BLaER1 (cell line): ENCODE measurements at regions not wholly inside any gene's neighbourhood (a gene's known extent, or its start where the extent isn't known, plus 50 kb on each side); places are given as distances from the start of the nearest gene placed in this dataset.
"Not testable (repeated sequence)": the region's sequence is repeated elsewhere in the genome, so short reads cannot be mapped to it uniquely, and the experiment has no call there.

Source experiments
- H3K27ac ChIP-seq: shearing (Covaris generic); formaldehyde crosslinking; 2 replicates; pipeline ENCODE4 v1.8.1; 2022
- H3K27me3 ChIP-seq: shearing (Covaris generic); formaldehyde crosslinking; 2 replicates; pipeline ENCODE4 v1.8.1; 2022
- H3K36me3 ChIP-seq: shearing (Covaris generic); formaldehyde crosslinking; 2 replicates; pipeline ENCODE4 v1.8.1; 2022
- H3K4me1 ChIP-seq: shearing (Covaris generic); formaldehyde crosslinking; 2 replicates; pipeline ENCODE4 v1.8.1; 2022
- H3K4me2 ChIP-seq: shearing (Covaris generic); formaldehyde crosslinking; 2 replicates; pipeline ENCODE4 v1.8.1; 2022
- H3K4me3 ChIP-seq: shearing (Covaris generic); formaldehyde crosslinking; 2 replicates; pipeline ENCODE4 v1.8.1; 2022
- H3K9ac ChIP-seq: shearing (Covaris generic); formaldehyde crosslinking; 2 replicates; pipeline ENCODE4 v1.8.1; 2022
- H3K9me3 ChIP-seq: shearing (Covaris generic); formaldehyde crosslinking; 2 replicates; pipeline ENCODE4 v1.8.1; 2022
- H4K20me1 ChIP-seq: shearing (Covaris generic); formaldehyde crosslinking; 2 replicates; pipeline ENCODE4 v1.8.1; 2022

- not testable (repeated sequence) for H3K4me3 ChIP-seq, H4K20me1 ChIP-seq, H3K36me3 ChIP-seq, H3K9ac ChIP-seq, H3K4me1 ChIP-seq, H3K27me3 ChIP-seq, H3K9me3 ChIP-seq, H3K4me2 ChIP-seq, H3K27ac ChIP-seq
Observed at GRCh38 chr21:6043430-6044275, 4477.7 kb upstream of the TPTE start.

- H3K4me2 ChIP-seq, H3K4me1 ChIP-seq, H4K20me1 ChIP-seq, H3K9me3 ChIP-seq, H3K4me3 ChIP-seq, H3K27me3 ChIP-seq, H3K9ac ChIP-seq, H3K36me3 ChIP-seq, H3K27ac ChIP-seq: not testable (repeated sequence)
Observed at GRCh38 chr21:6044695-6045094, 4476.7 kb upstream of the TPTE start.

- not testable (repeated sequence) for H3K27me3 ChIP-seq, H4K20me1 ChIP-seq, H3K27ac ChIP-seq, H3K9me3 ChIP-seq, H3K4me1 ChIP-seq, H3K36me3 ChIP-seq, H3K4me3 ChIP-seq, H3K9ac ChIP-seq, H3K4me2 ChIP-seq
Observed at GRCh38 chr21:6049930-6050329, 4471.5 kb upstream of the TPTE start.

- H3K9ac ChIP-seq, H3K27me3 ChIP-seq, H3K4me1 ChIP-seq, H4K20me1 ChIP-seq, H3K4me3 ChIP-seq, H3K4me2 ChIP-seq, H3K9me3 ChIP-seq, H3K27ac ChIP-seq, H3K36me3 ChIP-seq: not testable (repeated sequence)
Observed at GRCh38 chr21:6052109-6052508, 4469.3 kb upstream of the TPTE start.

- not testable (repeated sequence) for H3K4me2 ChIP-seq, H4K20me1 ChIP-seq, H3K27me3 ChIP-seq, H3K27ac ChIP-seq, H3K4me3 ChIP-seq, H3K9ac ChIP-seq, H3K4me1 ChIP-seq, H3K36me3 ChIP-seq, H3K9me3 ChIP-seq
Observed at GRCh38 chr21:6053145-6053544, 4468.2 kb upstream of the TPTE start.

GRCh38 chr21:6058997-6059396, 4462.4 kb upstream of the TPTE start:
- not testable (repeated sequence) for H3K4me3 ChIP-seq, H3K4me1 ChIP-seq, H3K27me3 ChIP-seq, H3K27ac ChIP-seq, H3K36me3 ChIP-seq, H3K9me3 ChIP-seq, H3K4me2 ChIP-seq, H4K20me1 ChIP-seq, H3K9ac ChIP-seq

- not testable (repeated sequence) for H3K9me3 ChIP-seq, H3K4me3 ChIP-seq, H3K36me3 ChIP-seq, H3K4me2 ChIP-seq, H3K9ac ChIP-seq, H3K4me1 ChIP-seq, H3K27ac ChIP-seq, H4K20me1 ChIP-seq, H3K27me3 ChIP-seq
Observed at GRCh38 chr21:6060054-6060681, 4461.2 kb upstream of the TPTE start.

- H3K4me2 ChIP-seq, H3K9me3 ChIP-seq, H3K4me1 ChIP-seq, H3K4me3 ChIP-seq, H3K27ac ChIP-seq, H4K20me1 ChIP-seq, H3K36me3 ChIP-seq, H3K27me3 ChIP-seq, H3K9ac ChIP-seq: not testable (repeated sequence)
Observed at GRCh38 chr21:6066320-6066985, 4454.9 kb upstream of the TPTE start.

GRCh38 chr21:6068098-6068831, 4453.1 kb upstream of the TPTE start:
- not testable (repeated sequence) for H3K9me3 ChIP-seq, H3K36me3 ChIP-seq, H3K27me3 ChIP-seq, H3K4me1 ChIP-seq, H4K20me1 ChIP-seq, H3K9ac ChIP-seq, H3K4me2 ChIP-seq, H3K4me3 ChIP-seq, H3K27ac ChIP-seq

- not testable (repeated sequence) for H3K9me3 ChIP-seq, H3K27ac ChIP-seq, H3K4me3 ChIP-seq, H3K36me3 ChIP-seq, H4K20me1 ChIP-seq, H3K4me2 ChIP-seq, H3K4me1 ChIP-seq, H3K27me3 ChIP-seq, H3K9ac ChIP-seq
Observed at GRCh38 chr21:6070213-6070612, 4451.2 kb upstream of the TPTE start.

GRCh38 chr21:6072691-6073090, 4448.7 kb upstream of the TPTE start:
- H3K4me2 ChIP-seq, H3K9me3 ChIP-seq, H3K4me1 ChIP-seq, H3K9ac ChIP-seq, H3K27me3 ChIP-seq, H3K4me3 ChIP-seq, H4K20me1 ChIP-seq, H3K27ac ChIP-seq, H3K36me3 ChIP-seq: not testable (repeated sequence)

- not testable (repeated sequence) for H3K9me3 ChIP-seq, H3K4me3 ChIP-seq, H3K9ac ChIP-seq, H3K36me3 ChIP-seq, H3K4me2 ChIP-seq, H3K27ac ChIP-seq, H3K4me1 ChIP-seq, H4K20me1 ChIP-seq, H3K27me3 ChIP-seq
Observed at GRCh38 chr21:6073993-6074705, 4447.2 kb upstream of the TPTE start.

- not testable (repeated sequence) for H3K27me3 ChIP-seq, H4K20me1 ChIP-seq, H3K4me3 ChIP-seq, H3K4me1 ChIP-seq, H3K36me3 ChIP-seq, H3K27ac ChIP-seq, H3K9ac ChIP-seq, H3K4me2 ChIP-seq, H3K9me3 ChIP-seq
Observed at GRCh38 chr21:6074935-6075334, 4446.4 kb upstream of the TPTE start.

- H3K4me1 ChIP-seq, H3K4me2 ChIP-seq, H3K9ac ChIP-seq, H3K36me3 ChIP-seq, H3K4me3 ChIP-seq, H4K20me1 ChIP-seq, H3K27me3 ChIP-seq, H3K27ac ChIP-seq, H3K9me3 ChIP-seq: not testable (repeated sequence)
Observed at GRCh38 chr21:6075627-6076208, 4445.7 kb upstream of the TPTE start.
